ENCODE measurements at regions not wholly inside any gene's neighbourhood (a gene's known extent, or its start where the extent isn't known, plus 50 kb on each side); places are given as distances from the start of the nearest gene placed in this dataset.
"Not testable (repeated sequence)": the region's sequence is repeated elsewhere in the genome, so short reads cannot be mapped to it uniquely, and the experiment has no call there.

- no peak for FAIRE-seq
Measured at GRCh38 chr22:35186492-35186891, 70.8 kb upstream of the HMGXB4 start.

- not testable (repeated sequence) for FAIRE-seq
Measured at GRCh38 chr22:35188930-35189329, 68.4 kb upstream of the HMGXB4 start.

- FAIRE-seq, result no peak
Measured at GRCh38 chr22:35189559-35189958, 67.7 kb upstream of the HMGXB4 start.

- no peak for FAIRE-seq
Measured at GRCh38 chr22:35191412-35191811, 65.9 kb upstream of the HMGXB4 start.

GRCh38 chr22:35192129-35192918 is 65.0 kb upstream of the HMGXB4 start:
- no peak for FAIRE-seq

- peak; percentile 26 for FAIRE-seq
Measured at GRCh38 chr22:35195226-35195625, 62.1 kb upstream of the HMGXB4 start.

- FAIRE-seq, result no peak
Measured at GRCh38 chr22:35195821-35196220, 61.5 kb upstream of the HMGXB4 start.

GRCh38 chr22:35197071-35197470 is 60.2 kb upstream of the HMGXB4 start:
- FAIRE-seq, result no peak

GRCh38 chr22:35197886-35198285 is 59.4 kb upstream of the HMGXB4 start:
- FAIRE-seq, result no peak

GRCh38 chr22:35198738-35199137 is 58.6 kb upstream of the HMGXB4 start:
- no peak for FAIRE-seq

- FAIRE-seq, result no peak
Measured at GRCh38 chr22:35202376-35202775, 54.9 kb upstream of the HMGXB4 start.

GRCh38 chr22:35203583-35203982 is 53.7 kb upstream of the HMGXB4 start:
- FAIRE-seq, result no peak

GRCh38 chr22:35204807-35205775 is 52.2 kb upstream of the HMGXB4 start:
- FAIRE-seq, result no peak

GRCh38 chr22:35205961-35206360 is 51.3 kb upstream of the HMGXB4 start:
- FAIRE-seq, result no peak

- no peak for FAIRE-seq
Measured at GRCh38 chr22:35206889-35207288, 50.4 kb upstream of the HMGXB4 start.
